HEK293 (cell line): ENCODE measurements at regions not wholly inside any gene's neighbourhood (a gene's known extent, or its start where the extent isn't known, plus 50 kb on each side); places are given as distances from the start of the nearest gene placed in this dataset.

Experiments
- TF ChIP-seq, protein P1 (sequence below): fragments of 450-650 bp; formaldehyde crosslinking; IDR thresholded peaks from 2 replicates; pipeline ENCODE4 v1.5.1; 2016; ENCODE audit warnings: missing biosample characterization, missing genetic modification characterization
- TF ChIP-seq, protein P2 (sequence below): fragments of 450-650 bp; formaldehyde crosslinking; IDR thresholded peaks from 2 replicates; pipeline ENCODE4 v1.5.1; 2016; ENCODE audit warnings: missing biosample characterization, missing genetic modification characterization

DNA sequence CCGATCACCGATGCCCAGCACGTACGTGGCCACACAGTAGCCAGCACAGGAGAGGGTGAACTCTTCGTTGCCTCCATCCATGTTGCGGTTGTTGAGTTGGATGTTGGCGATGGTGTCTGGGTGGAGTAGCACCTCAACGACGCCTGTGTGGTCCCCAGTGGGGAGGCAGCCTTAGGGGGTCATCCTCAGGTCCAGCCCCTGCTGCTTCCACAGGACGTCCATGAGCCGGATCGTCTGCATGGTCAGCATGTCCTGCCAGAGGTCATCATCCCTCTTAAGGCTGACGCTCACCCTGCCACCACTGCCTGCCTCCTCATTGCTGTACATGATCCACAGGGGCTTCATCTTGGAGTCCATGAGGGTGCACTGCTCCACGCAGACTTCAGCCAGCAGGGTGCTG, 369.3 kb downstream of the CMPK2 start:
- TF ChIP-seq, protein P1, sequence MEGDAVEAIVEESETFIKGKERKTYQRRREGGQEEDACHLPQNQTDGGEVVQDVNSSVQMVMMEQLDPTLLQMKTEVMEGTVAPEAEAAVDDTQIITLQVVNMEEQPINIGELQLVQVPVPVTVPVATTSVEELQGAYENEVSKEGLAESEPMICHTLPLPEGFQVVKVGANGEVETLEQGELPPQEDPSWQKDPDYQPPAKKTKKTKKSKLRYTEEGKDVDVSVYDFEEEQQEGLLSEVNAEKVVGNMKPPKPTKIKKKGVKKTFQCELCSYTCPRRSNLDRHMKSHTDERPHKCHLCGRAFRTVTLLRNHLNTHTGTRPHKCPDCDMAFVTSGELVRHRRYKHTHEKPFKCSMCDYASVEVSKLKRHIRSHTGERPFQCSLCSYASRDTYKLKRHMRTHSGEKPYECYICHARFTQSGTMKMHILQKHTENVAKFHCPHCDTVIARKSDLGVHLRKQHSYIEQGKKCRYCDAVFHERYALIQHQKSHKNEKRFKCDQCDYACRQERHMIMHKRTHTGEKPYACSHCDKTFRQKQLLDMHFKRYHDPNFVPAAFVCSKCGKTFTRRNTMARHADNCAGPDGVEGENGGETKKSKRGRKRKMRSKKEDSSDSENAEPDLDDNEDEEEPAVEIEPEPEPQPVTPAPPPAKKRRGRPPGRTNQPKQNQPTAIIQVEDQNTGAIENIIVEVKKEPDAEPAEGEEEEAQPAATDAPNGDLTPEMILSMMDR (tag by site-specific recombination) = no peak
- TF ChIP-seq, protein P2, sequence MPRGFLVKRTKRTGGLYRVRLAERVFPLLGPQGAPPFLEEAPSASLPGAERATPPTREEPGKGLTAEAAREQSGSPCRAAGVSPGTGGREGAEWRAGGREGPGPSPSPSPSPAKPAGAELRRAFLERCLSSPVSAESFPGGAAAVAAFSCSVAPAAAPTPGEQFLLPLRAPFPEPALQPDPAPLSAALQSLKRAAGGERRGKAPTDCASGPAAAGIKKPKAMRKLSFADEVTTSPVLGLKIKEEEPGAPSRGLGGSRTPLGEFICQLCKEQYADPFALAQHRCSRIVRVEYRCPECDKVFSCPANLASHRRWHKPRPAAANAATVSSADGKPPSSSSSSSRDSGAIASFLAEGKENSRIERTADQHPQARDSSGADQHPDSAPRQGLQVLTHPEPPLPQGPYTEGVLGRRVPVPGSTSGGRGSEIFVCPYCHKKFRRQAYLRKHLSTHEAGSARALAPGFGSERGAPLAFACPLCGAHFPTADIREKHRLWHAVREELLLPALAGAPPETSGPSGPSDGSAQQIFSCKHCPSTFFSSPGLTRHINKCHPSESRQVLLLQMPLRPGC (tag by site-specific recombination) = no peak
